Gastrocnemius medialis (tissue), 4 donors: ENCODE measurements at regions not wholly inside any gene's neighbourhood (a gene's known extent, or its start where the extent isn't known, plus 50 kb on each side); places are given as distances from the start of the nearest gene placed in this dataset.

Source experiments
- ATAC-seq, 2 donors: fragments of 150-250 bp; one replicate each; pipeline ENCODE4 v1.9.1; 2016
- DNase-seq, 2 donors: peaks; one replicate each; pipeline ENCODE4 v3.0.0-alpha.2; 2019
- H3K27ac ChIP-seq, 4 donors: fragments of 200-600 bp; sonication (generic); 1 replicate in 1 of 4; 2 replicates in 3 of 4; pipeline ENCODE4 v1.5.1; 2016 to 2018; ENCODE audit warnings: mild to moderate bottlenecking in 2 of 4, moderate library complexity in 1 of 4
- H3K27me3 ChIP-seq, 3 donors: fragments of 200-600 bp; sonication (generic) in 2 of 3; 1 replicate in 1 of 3; 2 replicates in 2 of 3; pipeline versions ENCODE4 v1.5.1 to v1.6.0; 2016 to 2019; ENCODE audit warnings: mild to moderate bottlenecking in 1 of 3, moderate library complexity in 1 of 3
- H3K36me3 ChIP-seq, 2 donors: fragments of 200-600 bp; sonication (generic) in 1 of 2; one replicate each; pipeline ENCODE4 v1.5.1; 2017 to 2018
- H3K4me1 ChIP-seq, 2 donors: fragments of 200-600 bp; sonication (generic) in 1 of 2; one replicate each; pipeline ENCODE4 v1.5.1; 2016 to 2017; ENCODE audit warnings: mild to moderate bottlenecking in 2 of 2
- H3K4me3 ChIP-seq, 4 donors: fragments of 200-600 bp; sonication (generic) in 3 of 4; 1 replicate in 1 of 4; 2 replicates in 3 of 4; pipeline ENCODE4 v1.5.1; 2016 to 2019; ENCODE audit warnings: mild to moderate bottlenecking in 2 of 4
- H3K9me3 ChIP-seq, 3 donors: fragments of 200-600 bp; sonication (generic) in 2 of 3; 1 replicate in 1 of 3; 2 replicates in 2 of 3; pipeline ENCODE4 v1.5.1; 2016 to 2019
- CTCF ChIP-seq, 5 experiments: fragments of 450-650 bp in 3 of 5; fragments of 200-600 bp in 2 of 5; sonication (generic) in 2 of 5; IDR thresholded peaks in 4 of 5; conservative IDR thresholded peaks in 1 of 5; 1 replicate in 4 of 5; 2 replicates in 1 of 5; pipeline ENCODE4 v1.5.1; 2016 to 2019; ENCODE audit warnings: antibody characterized with exemption in 5 of 5, mild to moderate bottlenecking in 3 of 5, moderate library complexity in 3 of 5
- POLR2A ChIP-seq, 2 donors: fragments of 450-650 bp; IDR thresholded peaks; one replicate each; pipeline ENCODE4 v1.6.1; 2017; ENCODE audit warnings: antibody characterized with exemption in 2 of 2, mild to moderate bottlenecking in 2 of 2, moderate library complexity in 2 of 2
- in situ Hi-C, 4 donors: fragments of 200-750 bp; cut with MboI; loops; one replicate each; pipeline versions ENCODE4 v1.15.0 to v1.8.0; 2017; ENCODE audit warnings: low sequenced_read_pairs in 4 of 4
- intact Hi-C: fragments of 100-400 bp; cut with DNase I; formaldehyde crosslinking; loops from one replicate; pipeline ENCODE4 v1.15.1; 2023; ENCODE audit warnings: low total_unique reads

- no peak overlapping the region for H3K4me3 ChIP-seq
- H3K36me3 ChIP-seq: no peaks in the 10 kb centered on the region
- H3K27ac ChIP-seq: no peak overlapping the region
- TF ChIP-seq POLR2A (IDR thresholded peaks at IDR 0.05) (no peak), CTCF (IDR thresholded peaks at IDR 0.05 in 4 of 5, conservative IDR thresholded peaks at IDR 0.05 in 1 of 5) (no peak)
- ATAC-seq (no peak), DNase-seq (no peak)
- no peaks in the 10 kb centered on the region for H3K4me1 ChIP-seq
- intact Hi-C loops (no loop called here), in situ Hi-C loops (no loop called here)
- H3K27me3 ChIP-seq: no peaks in the 10 kb centered on the region
- H3K9me3 ChIP-seq: no peaks in the 10 kb centered on the region
Observed at GRCh38 chr3:130291148-130291547, 54.3 kb upstream of the COL6A5 start.

GRCh38 chr3:130293247-130293646 is 52.2 kb upstream of the COL6A5 start:
- in situ Hi-C loops: no loop called here
- DNase-seq: no peak
- no peak for ATAC-seq
- H3K4me3 ChIP-seq: no peak overlapping the region
- no peaks in the 10 kb centered on the region for H3K27me3 ChIP-seq
- no peaks in the 10 kb centered on the region for H3K4me1 ChIP-seq
- H3K27ac ChIP-seq: no peak overlapping the region
- TF ChIP-seq CTCF (IDR thresholded peaks at IDR 0.05 in 4 of 5, conservative IDR thresholded peaks at IDR 0.05 in 1 of 5): no peak
- no peak for TF ChIP-seq POLR2A (IDR thresholded peaks at IDR 0.05)
- no peaks in the 10 kb centered on the region for H3K9me3 ChIP-seq
- no peaks in the 10 kb centered on the region for H3K36me3 ChIP-seq
- intact Hi-C loops: no loop called here
